ENCODE measurements at regions not wholly inside any gene's neighbourhood (a gene's known extent, or its start where the extent isn't known, plus 50 kb on each side); places are given as distances from the start of the nearest gene placed in this dataset.

GRCh38 chr19:5220866-5221265 lies 119.7 kb downstream of the PTPRS start (continued):
- TF ChIP-seq, protein P1, sequence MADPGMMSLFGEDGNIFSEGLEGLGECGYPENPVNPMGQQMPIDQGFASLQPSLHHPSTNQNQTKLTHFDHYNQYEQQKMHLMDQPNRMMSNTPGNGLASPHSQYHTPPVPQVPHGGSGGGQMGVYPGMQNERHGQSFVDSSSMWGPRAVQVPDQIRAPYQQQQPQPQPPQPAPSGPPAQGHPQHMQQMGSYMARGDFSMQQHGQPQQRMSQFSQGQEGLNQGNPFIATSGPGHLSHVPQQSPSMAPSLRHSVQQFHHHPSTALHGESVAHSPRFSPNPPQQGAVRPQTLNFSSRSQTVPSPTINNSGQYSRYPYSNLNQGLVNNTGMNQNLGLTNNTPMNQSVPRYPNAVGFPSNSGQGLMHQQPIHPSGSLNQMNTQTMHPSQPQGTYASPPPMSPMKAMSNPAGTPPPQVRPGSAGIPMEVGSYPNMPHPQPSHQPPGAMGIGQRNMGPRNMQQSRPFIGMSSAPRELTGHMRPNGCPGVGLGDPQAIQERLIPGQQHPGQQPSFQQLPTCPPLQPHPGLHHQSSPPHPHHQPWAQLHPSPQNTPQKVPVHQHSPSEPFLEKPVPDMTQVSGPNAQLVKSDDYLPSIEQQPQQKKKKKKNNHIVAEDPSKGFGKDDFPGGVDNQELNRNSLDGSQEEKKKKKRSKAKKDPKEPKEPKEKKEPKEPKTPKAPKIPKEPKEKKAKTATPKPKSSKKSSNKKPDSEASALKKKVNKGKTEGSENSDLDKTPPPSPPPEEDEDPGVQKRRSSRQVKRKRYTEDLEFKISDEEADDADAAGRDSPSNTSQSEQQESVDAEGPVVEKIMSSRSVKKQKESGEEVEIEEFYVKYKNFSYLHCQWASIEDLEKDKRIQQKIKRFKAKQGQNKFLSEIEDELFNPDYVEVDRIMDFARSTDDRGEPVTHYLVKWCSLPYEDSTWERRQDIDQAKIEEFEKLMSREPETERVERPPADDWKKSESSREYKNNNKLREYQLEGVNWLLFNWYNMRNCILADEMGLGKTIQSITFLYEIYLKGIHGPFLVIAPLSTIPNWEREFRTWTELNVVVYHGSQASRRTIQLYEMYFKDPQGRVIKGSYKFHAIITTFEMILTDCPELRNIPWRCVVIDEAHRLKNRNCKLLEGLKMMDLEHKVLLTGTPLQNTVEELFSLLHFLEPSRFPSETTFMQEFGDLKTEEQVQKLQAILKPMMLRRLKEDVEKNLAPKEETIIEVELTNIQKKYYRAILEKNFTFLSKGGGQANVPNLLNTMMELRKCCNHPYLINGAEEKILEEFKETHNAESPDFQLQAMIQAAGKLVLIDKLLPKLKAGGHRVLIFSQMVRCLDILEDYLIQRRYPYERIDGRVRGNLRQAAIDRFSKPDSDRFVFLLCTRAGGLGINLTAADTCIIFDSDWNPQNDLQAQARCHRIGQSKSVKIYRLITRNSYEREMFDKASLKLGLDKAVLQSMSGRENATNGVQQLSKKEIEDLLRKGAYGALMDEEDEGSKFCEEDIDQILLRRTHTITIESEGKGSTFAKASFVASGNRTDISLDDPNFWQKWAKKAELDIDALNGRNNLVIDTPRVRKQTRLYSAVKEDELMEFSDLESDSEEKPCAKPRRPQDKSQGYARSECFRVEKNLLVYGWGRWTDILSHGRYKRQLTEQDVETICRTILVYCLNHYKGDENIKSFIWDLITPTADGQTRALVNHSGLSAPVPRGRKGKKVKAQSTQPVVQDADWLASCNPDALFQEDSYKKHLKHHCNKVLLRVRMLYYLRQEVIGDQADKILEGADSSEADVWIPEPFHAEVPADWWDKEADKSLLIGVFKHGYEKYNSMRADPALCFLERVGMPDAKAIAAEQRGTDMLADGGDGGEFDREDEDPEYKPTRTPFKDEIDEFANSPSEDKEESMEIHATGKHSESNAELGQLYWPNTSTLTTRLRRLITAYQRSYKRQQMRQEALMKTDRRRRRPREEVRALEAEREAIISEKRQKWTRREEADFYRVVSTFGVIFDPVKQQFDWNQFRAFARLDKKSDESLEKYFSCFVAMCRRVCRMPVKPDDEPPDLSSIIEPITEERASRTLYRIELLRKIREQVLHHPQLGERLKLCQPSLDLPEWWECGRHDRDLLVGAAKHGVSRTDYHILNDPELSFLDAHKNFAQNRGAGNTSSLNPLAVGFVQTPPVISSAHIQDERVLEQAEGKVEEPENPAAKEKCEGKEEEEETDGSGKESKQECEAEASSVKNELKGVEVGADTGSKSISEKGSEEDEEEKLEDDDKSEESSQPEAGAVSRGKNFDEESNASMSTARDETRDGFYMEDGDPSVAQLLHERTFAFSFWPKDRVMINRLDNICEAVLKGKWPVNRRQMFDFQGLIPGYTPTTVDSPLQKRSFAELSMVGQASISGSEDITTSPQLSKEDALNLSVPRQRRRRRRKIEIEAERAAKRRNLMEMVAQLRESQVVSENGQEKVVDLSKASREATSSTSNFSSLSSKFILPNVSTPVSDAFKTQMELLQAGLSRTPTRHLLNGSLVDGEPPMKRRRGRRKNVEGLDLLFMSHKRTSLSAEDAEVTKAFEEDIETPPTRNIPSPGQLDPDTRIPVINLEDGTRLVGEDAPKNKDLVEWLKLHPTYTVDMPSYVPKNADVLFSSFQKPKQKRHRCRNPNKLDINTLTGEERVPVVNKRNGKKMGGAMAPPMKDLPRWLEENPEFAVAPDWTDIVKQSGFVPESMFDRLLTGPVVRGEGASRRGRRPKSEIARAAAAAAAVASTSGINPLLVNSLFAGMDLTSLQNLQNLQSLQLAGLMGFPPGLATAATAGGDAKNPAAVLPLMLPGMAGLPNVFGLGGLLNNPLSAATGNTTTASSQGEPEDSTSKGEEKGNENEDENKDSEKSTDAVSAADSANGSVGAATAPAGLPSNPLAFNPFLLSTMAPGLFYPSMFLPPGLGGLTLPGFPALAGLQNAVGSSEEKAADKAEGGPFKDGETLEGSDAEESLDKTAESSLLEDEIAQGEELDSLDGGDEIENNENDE (IDR thresholded peaks at IDR 0.05; ENCODE audit: insufficient replicate concordance, low read length): no peak
- TF ChIP-seq ZNF274 (IDR thresholded peaks at IDR 0.05; ENCODE audit: borderline replicate concordance, extremely low read depth, low read length): no peak
- no peak for TF ChIP-seq RBBP5 (IDR thresholded peaks at IDR 0.05; ENCODE audit: borderline replicate concordance, low read depth, low read length)
- TF ChIP-seq, protein P2, sequence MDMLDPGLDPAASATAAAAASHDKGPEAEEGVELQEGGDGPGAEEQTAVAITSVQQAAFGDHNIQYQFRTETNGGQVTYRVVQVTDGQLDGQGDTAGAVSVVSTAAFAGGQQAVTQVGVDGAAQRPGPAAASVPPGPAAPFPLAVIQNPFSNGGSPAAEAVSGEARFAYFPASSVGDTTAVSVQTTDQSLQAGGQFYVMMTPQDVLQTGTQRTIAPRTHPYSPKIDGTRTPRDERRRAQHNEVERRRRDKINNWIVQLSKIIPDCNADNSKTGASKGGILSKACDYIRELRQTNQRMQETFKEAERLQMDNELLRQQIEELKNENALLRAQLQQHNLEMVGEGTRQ (IDR thresholded peaks at IDR 0.05; ENCODE audit: low read length): no peak
- TF ChIP-seq SP4 (IDR thresholded peaks at IDR 0.05; ENCODE audit: low read length): no peak
- no peak for TF ChIP-seq TEAD4 (IDR thresholded peaks at IDR 0.05; ENCODE audit: low read depth, low read length)

Data from H1 (cell line).